HG03045 (cell line): ENCODE measurements at regions not wholly inside any gene's neighbourhood (a gene's known extent, or its start where the extent isn't known, plus 50 kb on each side); places are given as distances from the start of the nearest gene placed in this dataset.
"Not testable (repeated sequence)": the region's sequence is repeated elsewhere in the genome, so short reads cannot be mapped to it uniquely, and the experiment has no call there.

Source experiments
- ATAC-seq: cut with Tn5 transposase; IDR thresholded peaks from one replicate; pipeline ENCODE4 v1.9.1; 2021; ENCODE audit warnings: mild to moderate bottlenecking, moderate library complexity; ENCODE audit not compliant: unreplicated experiment

DNA sequence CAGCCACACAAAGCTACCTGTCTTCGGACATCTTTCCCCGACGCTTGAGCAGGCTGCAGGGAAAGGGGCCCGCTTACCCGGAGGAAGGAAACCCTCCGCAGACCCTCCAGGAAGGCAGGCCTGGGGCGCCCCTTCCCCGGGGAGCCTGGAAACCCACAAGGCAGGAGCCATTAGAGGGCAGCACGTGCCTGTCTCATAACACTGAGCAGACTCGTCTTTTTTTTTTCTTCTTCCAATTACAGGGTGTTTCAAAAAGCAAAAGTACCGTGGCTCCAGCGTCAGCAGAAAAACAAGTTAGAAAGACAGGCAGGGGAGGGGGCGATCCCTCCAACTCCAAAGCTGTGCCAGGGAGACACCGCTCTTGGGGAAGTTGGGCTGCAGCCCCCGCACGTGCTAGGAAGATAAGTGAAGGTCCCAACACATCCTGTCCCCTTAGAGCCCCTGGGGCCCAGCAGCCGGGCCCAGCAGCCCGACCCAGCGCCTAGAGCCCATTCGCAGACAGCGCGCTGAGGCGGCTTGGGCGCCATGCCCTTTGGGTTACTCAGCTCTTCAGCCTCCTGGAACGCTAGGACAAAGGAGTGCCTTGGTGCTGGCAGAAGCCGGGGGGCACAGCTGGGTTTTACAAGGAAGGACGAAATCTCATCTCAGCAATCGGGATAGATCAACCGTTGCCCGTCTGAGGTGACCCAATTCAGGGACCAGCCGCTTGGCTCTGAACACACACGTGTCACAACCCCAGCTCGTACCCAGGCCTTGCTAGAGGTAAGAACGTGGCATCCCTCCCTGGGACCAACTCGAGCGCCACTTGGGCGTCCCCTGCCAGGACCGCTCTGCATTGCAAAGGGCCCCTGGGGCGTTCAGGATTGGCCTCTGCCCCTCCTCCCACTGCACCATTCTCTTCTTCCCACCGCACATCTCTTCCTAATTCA, 136.3 kb downstream of the LY86 start:
- ATAC-seq = no peak

DNA sequence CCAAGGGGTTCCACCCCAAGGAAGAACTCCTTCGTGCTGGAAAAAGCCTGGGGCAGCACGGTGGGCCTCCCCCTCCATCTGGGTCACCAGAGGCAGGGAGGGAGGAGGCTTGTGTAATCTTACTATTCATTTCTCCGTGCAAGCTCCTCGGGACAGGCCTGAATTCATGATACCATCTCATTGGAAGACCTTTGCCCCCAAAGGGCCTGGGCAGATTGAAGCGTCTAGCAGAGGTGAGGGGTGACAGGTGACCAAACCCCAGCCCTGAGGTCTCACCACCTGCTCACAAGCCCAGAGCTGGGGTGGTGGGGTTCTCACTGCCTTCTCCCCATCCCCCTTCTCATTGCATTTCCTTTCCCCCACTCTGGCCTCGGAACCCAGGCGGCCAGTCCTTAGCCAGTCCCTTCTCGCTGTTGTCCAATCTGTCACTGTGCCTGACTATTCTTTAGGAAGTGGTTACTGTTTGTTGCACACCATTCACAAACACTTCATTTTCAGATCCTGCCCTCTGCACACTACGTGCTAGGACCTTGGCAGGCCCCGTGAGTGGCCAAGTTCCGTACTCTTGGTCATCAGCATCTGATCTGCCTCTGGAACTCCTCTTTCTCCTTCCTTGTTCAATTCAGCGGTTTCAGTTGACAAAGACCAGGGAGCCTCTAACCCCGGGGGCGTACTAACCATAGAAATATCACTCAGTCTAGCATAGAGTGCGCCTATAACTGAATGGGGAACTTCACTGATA, 137.1 kb downstream of the LY86 start:
- ATAC-seq = no peak

DNA sequence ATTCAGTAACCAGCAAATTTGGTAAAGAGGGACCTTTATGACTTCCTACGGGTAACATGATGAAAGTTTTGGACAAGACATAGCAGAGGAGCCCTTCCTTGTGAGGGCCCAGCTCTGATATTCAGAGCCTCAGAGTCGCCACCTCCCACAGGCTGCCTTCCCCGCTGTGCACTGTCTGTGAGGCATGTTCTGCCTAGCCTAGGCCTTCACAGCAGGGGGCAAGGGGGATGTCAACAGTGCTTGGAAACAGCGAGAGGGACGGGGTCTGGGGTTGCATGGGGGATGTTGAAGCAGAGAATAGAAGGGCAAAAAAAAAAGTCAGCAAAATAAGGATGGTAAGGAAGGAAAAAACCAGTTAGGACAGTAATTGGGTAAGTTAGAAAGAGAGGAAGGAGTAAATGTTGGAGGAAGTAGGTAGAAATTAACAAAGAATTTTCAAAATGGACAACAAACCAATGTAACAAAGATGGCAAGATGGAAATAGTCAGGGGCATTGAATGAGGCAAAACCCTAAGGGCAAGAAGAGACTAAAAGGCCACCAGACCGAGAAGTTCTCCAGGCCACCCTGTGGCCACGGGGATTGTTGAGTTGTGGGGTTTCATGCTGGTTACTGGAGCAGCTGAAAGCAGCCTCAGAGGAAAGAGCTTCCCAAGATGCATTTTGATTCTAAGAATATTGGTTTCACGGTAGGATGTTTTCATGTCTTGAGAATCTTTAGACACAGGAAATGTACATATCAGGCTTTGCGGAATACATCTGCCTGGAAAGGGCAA, 139.8 kb downstream of the LY86 start:
- ATAC-seq = no peak

DNA sequence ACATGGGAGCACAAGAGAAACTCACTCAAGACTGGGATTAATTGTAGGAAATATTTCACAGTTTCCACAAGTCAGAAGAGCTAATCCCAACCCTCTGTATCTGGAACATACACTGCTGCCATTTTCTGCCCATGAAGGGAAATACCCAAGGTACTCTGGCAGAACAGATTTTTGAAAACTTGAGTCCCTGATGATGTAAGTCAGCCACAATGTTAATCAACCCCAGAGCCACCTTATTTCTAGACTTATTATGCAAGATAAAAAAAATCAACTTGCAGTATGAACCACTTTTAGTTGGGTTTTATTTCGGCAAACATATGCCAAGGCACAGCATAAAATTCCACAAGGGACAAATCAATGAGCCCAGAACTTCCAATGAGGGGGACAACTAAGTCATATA, 141.5 kb downstream of the LY86 start:
- no peak for ATAC-seq

DNA sequence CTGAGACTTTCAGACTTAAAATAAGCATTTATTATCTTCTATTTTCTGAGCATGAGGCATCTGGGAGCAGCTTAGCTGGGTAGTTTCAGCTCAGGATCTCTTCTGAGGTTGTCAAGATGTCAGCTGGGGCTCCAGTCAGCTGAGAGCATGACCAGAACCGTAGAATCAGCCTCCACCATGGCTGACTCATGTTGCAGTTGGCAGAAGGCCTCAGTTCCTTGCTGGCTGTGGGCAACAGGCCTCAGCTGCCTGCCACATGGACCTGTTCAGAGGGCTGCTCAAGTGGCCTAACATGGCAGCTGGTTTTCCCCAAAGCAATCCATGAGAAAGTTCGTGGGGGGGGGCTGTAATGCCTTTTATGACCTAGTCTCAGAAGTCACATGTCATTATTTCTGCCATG, 142.3 kb downstream of the LY86 start:
- ATAC-seq = no peak

DNA sequence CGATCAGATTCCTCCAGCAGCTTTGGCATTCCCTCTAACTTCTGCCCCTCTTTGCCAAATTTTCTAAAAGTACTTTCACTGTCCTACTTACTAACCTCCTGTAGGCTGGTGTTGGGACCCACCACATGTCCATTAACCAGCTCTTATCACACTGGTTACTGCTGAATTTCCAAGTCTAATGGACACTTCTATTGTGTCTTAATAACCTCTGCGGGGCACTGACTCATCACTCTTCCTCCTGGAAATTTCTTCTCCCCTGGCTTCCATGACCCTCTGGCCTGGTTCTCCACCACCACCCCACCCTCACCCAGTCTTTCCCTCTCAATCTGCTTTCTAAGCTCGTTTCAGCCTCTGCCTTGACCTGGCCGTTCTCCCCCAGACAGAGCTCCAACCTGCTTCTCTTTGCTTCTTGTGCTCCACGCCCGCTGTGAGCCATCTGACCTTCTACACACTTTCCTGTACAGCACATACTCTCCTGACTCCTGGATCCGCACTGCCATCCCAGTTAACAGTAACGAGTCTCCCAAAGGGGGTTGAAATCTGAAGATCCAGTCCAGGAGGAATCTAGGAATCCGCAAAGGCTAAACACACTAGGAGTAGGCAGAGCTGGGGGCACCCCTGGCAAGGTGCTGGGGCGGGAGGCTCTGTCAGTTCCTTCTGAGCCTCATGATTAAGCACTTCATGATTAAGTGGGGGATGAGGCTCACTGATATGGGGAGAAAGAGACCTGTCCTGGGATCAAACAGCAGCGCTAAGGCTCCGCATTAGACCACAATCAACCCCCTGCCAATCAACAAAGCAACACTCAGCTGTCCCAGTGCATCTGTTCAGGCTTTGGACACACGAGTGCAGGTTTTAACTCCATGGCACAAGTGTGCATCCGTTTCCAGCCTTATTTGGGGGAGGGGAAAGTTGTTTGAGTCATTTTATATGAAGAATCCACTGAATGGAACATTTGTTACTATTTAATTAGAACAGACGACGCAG, 146.3 kb downstream of the LY86 start:
- no peak for ATAC-seq

DNA sequence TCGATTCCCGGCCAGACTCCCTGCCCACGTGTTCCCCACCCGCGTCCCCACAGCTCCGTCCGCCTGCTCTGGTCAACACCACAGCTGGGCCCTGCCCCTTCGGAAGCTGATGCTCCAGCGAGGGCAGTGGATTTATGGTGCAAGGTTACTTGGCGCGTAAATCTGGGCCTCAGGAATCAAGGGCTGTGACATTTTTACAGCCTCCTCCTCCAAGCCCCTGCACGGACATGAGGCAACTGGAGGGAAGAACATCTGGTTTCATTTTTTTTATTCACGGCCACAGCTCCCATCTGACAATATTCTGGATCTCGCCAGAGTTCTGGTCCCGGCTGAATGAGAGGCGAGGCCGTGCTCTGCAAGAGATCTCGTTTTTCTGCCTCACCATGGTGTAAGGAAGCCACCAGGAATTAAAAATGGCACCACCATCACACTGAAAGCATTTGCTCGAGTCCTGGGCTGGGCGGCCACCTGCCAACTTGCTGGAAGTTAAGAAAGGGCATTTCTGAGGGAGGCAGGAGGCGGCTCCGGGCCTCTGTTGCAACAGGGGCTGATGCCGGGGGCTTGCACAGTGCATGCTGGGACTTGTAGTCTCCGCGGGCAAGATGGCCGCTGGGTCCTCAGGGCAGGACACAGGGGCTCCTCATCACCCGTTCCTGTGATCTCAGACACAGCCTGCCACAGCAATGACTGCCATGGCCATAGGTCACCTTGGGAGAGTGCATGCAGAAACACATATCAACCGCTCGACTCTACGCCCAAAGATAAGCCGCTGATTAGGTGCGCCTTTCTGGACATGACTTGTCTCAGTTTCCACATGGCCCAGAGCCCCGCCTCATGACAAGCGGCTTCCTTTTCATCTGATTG, 148.5 kb downstream of the LY86 start:
- no peak for ATAC-seq

DNA sequence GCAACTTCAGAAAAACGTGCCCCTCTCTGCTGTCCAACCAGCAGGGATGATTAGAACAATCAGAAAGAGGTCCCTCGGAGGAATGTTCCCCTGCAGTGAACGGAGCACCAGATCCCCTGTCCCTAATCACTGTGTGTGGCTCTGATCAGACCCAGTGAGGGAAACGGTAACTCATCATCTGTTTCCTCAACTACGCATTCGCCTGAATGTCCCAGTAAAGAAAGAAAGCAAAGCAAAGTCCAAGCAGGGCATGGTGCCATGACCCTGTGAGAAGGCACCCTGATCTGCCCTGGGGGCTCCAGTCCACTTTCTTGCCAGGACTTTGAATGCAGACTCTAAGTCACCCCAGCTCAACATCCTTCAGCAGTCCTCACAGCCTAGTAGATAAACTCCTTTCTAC, 149.2 kb downstream of the LY86 start:
- no peak for ATAC-seq

DNA sequence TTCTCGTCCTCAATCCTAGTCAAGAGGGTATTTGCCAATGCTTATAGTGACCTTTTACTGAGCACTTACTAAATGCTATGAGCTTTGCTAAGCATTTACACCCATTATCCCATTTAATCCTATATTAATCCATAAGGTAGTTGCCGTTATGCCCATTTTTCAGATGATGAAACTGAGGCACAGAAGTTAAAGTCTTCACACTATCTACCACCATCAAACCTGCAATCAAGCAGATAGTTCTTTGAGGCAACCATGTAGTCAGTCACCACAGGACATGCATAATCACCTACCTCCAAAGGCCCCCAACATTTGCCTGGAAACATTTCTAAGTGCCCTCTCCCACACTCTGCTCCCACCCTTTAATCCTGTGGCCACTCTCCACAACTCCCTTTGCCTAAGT, 149.6 kb downstream of the LY86 start:
- ATAC-seq = no peak

DNA sequence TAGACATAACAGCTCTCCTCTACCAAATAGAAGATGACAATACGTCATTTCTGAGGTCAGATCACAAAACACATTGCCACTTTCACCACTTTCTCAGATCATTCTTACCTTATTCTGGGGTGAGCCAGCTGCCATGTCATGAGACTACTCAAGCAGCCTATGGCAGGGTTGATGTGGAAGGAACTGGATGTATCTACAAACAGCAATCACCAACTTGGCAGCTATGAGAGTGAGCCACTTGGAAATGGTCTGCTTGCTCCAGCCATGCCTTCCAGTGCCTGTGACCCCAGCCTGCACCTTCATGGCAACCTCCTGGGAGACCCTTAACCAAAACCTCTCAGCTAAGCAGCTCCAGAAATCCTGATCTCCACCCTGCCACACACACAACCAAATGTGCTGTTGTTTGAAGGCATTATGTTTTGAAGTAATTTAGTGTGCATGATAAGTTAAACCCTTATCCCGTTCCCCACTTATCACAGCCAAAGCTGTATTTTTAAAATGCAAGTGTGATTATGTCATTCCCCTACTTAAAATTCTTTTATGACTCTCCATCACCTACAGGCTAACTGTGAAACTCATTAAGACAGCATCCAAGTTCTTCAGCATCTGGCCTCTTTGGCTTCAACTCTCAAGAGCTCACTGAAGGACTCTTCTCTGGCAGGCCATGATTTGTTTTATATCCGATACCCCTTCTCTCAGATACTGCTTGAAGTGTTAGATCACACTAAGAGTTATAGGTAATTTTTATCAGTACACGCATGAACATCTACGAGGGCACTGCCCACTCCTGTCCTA, 150.6 kb downstream of the LY86 start:
- ATAC-seq = no peak

DNA sequence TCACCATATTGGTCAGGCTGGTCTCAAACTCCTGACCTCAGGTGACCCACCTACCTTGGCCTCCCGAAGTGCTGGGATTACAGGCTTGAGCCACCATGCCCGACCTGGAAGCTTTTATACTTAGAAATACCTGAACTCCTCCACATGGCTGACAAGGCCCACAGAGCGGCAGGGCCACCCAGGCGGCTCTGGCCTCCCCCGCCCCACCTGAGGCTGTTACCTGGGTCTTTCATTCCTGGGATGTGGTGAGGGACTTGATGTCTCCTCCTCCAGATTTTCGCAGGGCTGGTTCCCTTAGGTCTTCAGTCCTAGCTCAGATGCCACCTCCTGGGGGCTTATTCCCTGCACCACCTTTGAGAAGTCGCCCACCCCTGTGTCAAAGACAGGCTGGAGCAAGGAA, 152.1 kb downstream of the LY86 start:
- ATAC-seq = no peak

DNA sequence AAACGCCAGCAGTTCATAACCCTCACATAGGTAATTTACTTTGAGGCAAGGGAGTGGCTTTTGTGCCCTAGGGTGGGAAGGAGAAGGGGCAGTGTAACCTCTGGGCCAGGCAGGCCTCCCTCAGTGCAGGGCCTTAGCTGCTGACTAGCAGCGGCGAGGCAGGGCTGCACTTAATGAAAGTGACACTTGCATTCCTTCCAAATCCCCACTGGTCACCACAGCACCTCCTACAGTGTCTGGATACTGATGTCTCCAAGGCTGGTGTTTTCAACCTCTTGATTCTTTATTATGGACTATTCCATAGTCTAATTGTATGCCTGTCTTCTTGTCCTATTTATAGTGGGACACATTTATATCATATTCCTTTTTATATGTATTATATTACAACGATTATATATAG, 152.7 kb downstream of the LY86 start:
- ATAC-seq = no peak

DNA sequence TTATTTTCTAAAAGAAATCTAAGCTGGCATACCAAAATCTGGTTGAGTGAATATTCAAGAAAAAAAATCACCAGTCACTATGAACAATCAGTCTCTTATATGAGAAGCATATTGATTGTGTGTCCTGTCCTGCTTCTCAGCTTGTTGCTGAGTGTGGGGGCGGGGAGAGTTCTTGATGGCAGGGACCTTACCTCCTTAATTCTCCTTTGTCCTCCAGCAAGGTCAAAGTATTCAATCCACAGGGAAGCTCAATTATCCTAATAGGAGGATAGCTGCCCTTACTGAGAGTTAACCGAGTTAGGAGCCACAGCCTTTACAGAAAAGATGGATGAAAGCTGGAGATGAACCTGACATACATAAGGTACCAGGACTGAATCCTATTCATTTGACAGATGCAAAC, 154.0 kb downstream of the LY86 start:
- ATAC-seq = no peak

DNA sequence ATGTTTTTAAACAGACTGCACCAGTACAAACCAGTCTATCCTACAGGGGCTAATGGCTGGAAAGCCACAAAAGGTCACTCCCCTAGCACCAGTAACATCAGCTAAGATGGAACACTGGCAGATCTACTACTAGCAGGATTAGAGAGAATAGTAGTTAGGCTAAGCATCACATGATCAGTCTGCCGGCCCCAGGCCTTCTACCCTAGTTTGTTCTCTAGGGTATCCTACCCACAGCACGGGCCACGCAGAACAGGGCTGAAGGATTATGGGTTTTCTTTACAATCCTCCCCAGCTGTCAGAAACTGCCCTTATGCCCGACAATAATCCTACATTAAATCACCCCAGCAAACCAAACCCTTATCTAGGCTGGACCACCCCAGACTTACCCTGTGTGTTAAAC, 156.0 kb downstream of the LY86 start:
- ATAC-seq = no peak

DNA sequence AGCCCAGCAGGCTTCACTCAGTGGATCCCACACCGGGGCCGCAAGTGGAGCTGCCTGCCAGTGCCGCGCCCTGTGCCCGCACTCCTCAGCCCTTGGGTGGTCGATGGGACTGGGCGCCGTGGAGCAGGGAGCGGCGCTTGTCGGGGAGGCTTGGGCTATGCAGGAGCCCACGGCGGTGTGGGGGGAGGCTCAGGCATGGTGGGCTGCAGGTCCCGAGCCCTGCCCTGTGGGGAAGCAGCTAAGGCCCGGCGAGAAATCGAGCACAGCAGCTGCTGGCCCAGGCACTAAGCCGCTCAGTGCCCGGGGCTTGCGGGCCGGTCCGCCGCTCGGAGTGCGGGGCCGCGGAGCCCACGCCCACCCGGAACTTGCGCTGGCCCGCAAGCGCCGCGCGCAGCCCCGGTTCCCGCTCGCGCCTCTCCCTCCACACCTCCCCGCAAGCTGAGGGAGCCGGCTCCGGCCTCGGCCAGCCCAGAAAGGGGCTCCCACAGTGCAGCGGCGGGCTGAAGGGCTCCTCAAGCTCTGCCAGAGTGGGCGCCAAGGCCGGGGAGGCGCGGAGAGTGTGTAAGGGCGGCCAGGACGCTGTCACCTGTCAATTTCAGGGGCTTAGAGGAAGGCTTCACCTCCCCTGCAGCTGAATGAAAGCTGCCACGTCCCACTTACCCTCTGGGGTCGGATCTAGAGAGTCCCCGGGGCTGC, 157.3 kb downstream of the LY86 start:
- ATAC-seq = not testable (repeated sequence)

DNA sequence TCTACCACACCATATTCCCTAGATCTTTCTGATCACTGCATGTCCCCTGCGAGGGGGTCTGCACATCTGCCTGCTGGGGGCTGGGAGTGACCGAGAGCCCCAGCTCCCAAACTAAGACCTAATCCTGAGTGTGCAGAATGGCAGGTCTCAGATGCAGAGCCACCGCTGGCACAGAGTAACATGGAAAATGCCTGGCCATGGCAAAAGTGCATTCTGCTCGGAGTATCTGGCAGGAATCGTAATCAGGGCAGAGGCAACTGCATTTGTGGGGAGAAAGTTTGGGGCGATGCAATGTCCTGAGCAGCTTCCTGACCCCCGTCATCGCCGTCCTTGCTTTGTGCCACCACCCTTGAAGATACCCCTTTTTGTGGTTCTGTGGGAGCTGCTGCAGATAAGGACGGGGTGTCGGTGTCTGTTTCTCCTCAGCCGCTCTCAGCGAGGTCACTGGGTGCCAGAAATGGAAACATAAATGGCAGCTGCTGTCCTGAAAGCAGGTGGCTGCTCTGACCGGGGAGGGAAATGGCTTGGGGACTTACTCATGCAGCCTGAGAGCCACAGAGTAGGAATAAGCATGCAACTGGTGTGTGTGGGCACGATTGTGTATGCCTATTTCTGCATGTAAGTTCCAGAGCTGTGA, 157.9 kb downstream of the LY86 start:
- no peak for ATAC-seq

DNA sequence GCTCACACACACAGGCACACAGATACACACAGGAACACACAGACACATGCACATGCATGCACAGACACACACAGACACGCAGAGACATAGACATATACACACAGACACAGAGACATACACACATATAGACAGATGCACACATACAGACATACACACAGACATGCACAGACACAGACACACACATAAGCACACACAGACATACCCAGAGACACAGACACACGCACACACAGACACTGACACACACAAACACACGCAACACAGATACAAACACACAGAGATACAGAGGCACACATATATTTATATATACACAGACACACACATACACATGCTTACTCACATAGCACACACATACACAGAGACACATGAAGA, 158.4 kb downstream of the LY86 start:
- no peak for ATAC-seq

DNA sequence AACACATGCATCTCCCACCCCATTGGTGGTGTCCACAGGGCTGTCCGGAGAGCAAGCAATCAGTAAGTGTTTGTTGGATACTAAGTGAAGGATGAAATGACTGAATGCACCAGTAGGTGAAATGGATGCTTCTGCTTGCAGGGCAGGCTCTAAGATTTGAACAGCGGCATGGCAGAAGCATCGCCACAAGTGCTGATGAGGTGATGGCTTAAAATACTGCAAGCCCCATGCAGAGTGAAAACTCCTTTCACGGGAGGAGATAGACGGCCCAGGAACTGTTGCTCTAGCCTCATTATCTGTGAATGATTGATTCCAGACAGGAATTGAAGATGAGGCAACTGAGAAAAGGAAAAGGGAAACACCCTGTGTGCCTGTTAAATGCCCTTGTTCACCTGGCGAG, 158.9 kb downstream of the LY86 start:
- ATAC-seq = no peak
